NCI-H226 (cell line): ENCODE measurements at regions not wholly inside any gene's neighbourhood (a gene's known extent, or its start where the extent isn't known, plus 50 kb on each side); places are given as distances from the start of the nearest gene placed in this dataset.
"Not testable (repeated sequence)": the region's sequence is repeated elsewhere in the genome, so short reads cannot be mapped to it uniquely, and the experiment has no call there.

ENCODE experiments used
- DNase-seq: peaks from one replicate; pipeline ENCODE4 v3.0.0-alpha.2; 2015

DNA sequence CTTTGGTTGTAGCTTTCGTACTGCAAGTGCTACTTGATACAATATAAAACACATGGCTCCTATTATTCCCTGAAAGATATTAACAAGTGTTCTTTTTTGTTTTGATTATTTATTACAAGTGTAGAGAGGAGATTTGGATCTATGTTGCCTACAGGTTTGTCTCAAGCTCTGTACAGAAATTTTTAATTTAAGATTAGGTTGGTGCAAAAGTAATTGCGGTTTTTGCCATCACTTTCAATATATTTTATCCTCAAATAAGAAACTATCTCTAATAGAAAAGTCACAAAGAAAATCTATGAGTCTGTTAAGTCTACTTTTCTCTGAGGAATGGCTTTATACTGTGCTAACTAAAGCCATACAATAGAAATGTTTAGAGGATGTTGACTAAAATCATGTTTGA is 1086.1 kb downstream of the GRM8 start:
- no peak for DNase-seq

GRCh38 chr7:126163647-126164046 is 1089.1 kb downstream of the GRM8 start:
- DNase-seq, result no peak

GRCh38 chr7:126157391-126157790 is 1095.3 kb downstream of the GRM8 start:
- DNase-seq, result no peak

- DNase-seq, result no peak
These were observed 1102.3 kb downstream of the GRM8 start for GRCh38 chr7:126150278-126150958.

DNA sequence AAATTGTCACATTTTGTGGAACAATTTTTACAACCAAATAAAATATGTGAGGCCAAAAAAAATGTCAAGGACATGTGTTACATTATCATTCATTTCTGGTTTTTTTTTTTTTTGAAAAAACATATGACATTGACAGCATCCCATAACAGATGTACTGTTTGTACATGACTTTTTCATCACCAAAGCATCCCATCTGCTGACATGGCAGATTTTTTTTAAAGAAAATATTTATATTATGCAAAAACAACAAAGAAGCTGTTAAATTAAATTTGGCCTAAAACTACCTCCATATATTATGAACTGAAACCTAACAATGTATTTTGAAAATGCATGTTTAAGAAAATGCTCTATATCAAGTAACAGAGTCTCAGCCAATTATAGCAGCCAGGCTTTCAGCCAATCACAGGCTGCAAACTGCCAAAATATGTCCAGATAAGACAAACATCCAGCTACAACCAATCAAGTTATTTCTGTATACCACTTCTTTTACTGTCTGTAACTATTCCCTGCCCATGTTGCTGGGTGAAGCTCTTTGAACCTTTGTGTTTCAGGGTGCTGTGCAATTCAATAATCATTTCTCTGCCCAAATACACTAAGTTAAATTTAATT is 1111.8 kb downstream of the GRM8 start:
- no peak for DNase-seq

- DNase-seq, result no peak
These were observed 1132.8 kb downstream of the GRM8 start for GRCh38 chr7:126119981-126120380.

DNA sequence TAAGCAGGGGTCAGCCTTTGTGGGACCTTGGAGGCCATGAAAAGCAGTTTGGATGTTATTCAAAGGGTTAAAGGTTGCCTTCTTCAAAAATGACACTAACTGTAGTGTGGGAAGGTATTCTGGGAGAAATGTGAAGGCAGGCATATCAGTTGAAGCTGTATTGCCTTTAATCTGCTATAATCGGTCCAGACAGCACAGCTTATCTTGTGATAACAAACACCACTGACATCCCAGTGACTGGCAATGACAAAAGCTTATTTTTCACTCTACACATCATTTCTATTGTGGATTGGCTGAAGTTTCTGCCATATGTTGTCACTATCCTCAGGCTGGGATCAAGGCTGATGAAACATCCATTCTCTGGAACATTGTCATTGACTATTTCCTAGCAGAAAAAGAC is 1149.2 kb downstream of the GRM8 start:
- DNase-seq, result no peak

DNA sequence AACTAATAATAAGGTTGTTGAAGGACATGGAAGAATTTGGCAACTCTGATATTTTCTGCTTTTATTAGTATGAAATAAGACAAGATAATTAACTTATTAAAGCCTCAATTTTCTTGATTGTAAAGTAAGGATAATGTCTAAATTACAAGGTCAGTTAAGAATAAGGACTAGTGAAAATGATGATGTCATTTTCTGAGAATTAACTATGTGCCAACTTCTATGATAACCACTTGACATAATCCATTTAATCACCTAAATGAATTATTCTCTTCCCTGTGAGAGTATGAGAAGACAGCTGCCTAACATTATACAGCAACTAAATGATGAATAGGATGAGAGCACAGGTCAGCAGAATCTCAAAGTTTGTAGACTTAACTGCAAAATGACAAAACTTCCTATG is 1153.4 kb upstream of the POT1 start:
- DNase-seq, result no peak

- DNase-seq, result no peak
These were observed 1150.0 kb upstream of the POT1 start for GRCh38 chr7:126079581-126079980.

DNA sequence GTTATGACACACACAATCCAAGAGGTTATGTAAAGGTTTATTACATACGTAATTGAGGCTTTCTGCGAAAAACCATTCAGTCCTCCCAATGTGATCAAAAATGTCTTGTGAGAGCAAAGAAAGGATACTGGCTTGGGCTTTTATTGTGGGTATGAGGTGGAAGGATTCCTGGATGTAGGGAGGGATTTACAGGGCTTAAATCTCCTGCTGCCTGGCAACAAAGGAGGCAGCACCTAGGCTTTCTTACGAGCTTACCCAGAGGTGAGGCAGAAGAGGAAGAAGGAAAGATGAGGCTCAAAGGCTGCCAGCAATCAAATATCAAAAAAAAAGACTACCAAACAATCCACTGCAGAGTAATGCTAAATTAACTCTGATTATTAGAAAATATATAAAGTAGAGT is 1149.5 kb upstream of the POT1 start:
- no peak for DNase-seq

- DNase-seq, result no peak
These were observed 1136.1 kb upstream of the POT1 start for GRCh38 chr7:126065766-126066165.

- no peak for DNase-seq
These were observed 1128.4 kb upstream of the POT1 start for GRCh38 chr7:126057979-126058378.

DNA sequence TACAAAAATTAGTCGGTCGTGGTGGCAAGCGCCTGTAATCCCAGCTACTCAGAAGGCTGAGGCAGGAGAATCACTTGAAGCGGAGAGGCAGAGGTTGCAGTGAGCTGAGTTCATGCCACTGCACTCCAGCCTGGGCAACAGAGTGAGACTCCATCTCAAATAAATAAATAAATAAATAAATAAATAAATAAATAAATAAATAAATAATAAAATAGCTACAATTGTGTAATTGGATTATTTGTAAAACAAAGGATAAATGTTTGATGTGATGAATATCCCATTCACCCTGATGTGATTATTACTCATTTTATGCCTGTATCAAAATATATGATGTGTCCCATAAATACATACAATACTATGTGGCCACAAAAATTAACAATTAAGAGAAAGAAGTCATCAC is 1127.0 kb upstream of the POT1 start:
- DNase-seq, result not testable (repeated sequence)

- no peak for DNase-seq
These were observed 1122.6 kb upstream of the POT1 start for GRCh38 chr7:126052229-126052628.

DNA sequence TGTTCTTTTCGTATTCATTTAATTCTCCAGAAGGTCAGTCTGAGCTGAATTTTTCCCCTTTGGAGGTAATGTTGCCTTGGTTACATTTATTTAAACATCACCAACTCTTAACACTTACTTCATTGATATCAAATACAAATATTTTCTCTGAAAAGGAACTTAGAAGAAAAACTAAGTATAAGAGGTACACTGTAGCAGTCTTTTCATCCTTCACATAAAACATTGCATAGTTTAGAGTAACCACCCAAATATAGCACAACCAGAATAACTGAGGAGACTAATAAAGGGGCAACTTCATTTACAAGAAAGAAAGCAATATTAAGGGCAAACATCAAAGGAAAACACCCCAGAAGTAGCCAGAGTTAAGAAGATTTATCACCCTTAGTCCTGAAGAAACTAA is 1115.0 kb upstream of the POT1 start:
- no peak for DNase-seq

DNA sequence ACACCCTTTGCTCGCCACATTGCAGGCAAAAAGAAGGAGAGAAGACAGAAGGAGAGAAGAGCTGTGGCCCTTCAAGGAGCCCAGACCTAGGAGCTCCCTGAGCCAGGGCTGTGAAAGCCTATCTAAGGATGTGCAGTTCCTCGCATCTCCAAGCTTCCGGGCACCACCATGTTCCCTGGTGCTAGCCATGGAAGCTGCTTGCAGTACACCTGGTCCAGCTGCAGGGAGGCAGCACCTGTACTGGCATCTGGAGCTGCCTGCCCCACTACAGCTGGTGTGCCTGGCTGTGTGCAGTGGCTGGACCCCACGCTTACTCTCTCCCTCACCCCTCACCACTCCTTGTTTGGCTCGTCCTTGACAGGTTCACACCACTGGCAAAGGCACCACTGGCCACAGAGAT is 1111.8 kb upstream of the POT1 start:
- DNase-seq, result no peak

GRCh38 chr7:126040114-126041045 is 1110.8 kb upstream of the POT1 start:
- DNase-seq, result no peak

GRCh38 chr7:126026421-126027088 is 1096.9 kb upstream of the POT1 start:
- no peak for DNase-seq

- DNase-seq, result no peak
These were observed 1092.8 kb upstream of the POT1 start for GRCh38 chr7:126022452-126022851.

DNA sequence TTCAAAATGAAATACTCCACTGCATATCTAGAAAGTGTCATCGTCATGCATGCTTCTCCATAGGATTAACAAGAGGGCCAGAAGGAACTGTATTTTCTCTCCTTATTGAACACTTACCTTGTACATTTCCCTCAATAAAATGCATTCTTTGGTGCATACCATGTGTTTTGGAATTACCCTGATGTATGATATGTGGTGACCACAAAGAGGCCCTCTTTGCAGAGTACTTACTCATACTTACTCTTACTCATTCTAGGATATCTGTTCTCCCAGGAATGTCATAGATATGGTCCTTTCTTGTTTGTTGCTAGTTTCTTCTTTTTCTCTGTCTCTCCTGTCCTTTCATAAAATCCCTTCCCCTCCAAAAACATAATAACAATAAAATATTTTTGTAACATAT is 1087.1 kb upstream of the POT1 start:
- DNase-seq, result no peak

- DNase-seq, result no peak
These were observed 1075.4 kb upstream of the POT1 start for GRCh38 chr7:126005064-126005463.

- no peak for DNase-seq
These were observed 1071.7 kb upstream of the POT1 start for GRCh38 chr7:126001349-126001748.

DNA sequence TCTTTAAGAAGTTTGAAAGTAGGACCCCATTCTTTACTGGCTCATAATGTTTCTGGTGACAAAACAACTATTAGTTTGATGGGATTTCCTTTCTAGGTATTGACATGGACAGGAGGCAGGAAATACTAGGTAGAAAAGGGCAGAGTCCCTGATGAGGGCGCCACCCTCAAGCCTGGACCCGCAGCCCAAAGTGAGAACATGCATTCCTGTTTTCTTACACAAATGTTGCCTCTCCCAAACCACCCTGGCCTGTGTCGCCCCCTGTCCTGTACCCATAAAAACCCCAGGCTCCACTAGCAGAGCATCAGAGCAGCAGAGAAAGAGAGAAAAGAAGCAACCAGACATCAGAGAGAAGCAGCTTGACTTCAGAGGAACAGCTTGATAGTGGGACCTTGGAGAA is 1055.2 kb upstream of the POT1 start:
- no peak for DNase-seq
